ENCODE measurements at regions not wholly inside any gene's neighbourhood (a gene's known extent, or its start where the extent isn't known, plus 50 kb on each side); places are given as distances from the start of the nearest gene placed in this dataset.
"Not testable (repeated sequence)": the region's sequence is repeated elsewhere in the genome, so short reads cannot be mapped to it uniquely, and the experiment has no call there.

DNA sequence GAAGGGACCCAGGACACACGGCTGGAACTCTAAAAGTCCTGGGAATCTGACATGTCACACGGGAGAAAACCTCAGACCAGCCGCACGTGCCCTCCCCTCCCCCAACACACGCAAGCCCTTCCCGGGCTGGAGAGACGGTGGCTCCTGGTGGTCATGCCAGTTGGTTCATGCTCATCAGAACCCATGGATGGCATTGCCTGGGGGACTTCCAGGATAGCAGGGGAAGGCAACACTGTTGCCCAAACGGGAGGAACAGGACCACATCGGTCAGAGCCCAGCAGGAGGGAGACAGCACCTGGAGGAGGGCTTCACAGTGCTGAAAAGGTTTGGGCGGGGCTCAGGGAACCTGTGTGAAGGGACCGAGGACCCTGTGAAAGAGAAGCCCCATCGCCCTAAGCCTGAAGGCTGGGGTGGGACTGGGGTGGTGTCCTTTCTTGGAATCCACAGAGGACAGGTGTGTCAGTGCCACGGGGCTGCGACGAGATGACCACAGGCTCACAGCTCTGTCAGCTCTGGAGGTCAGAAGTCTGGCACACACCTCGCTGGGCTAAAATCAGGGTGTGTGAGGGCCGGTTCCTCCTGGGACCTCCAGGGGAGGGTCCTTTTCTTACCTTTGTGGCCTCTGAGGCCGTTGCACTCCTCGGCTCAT lies 151.7 kb upstream of the ZNF469 start:
- H3K9me3 Mint-ChIP-seq; intact Hi-C loops (cut with micrococcal nuclease); DNase-seq (ENCODE audit: low spot score); H3K4me1 Mint-ChIP-seq (ENCODE audit: low read depth); H3K27me3 Mint-ChIP-seq (ENCODE audit: insufficient read depth); H3K4me3 Mint-ChIP-seq; H3K27ac Mint-ChIP-seq; H3K36me3 Mint-ChIP-seq (ENCODE audit: low read depth): not testable (repeated sequence)

DNA sequence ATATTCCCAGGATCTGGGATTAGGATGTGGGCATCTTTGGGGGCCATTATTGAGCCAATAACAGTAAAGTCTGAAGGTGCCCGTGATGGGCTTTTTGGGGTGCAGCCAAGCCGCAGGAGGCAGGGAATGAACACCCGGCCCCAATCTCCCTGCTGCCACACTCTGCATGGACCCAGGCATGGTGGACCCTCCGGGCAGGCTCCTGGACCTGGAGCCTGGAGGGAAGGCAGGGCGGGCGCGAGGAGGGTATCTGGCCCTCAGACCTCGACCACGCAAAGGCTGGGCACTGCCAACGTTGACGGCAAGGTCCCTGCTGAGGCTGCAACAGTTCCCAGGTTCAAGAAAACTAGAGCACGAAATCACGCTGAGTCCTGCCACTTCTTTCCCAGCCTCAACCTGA lies 150.9 kb upstream of the ZNF469 start:
- DNase-seq (ENCODE audit: low spot score); H3K36me3 Mint-ChIP-seq (ENCODE audit: low read depth); H3K27ac Mint-ChIP-seq; H3K9me3 Mint-ChIP-seq; H3K4me3 Mint-ChIP-seq; H3K4me1 Mint-ChIP-seq (ENCODE audit: low read depth); intact Hi-C loops (cut with micrococcal nuclease); H3K27me3 Mint-ChIP-seq (ENCODE audit: insufficient read depth): not testable (repeated sequence)

DNA sequence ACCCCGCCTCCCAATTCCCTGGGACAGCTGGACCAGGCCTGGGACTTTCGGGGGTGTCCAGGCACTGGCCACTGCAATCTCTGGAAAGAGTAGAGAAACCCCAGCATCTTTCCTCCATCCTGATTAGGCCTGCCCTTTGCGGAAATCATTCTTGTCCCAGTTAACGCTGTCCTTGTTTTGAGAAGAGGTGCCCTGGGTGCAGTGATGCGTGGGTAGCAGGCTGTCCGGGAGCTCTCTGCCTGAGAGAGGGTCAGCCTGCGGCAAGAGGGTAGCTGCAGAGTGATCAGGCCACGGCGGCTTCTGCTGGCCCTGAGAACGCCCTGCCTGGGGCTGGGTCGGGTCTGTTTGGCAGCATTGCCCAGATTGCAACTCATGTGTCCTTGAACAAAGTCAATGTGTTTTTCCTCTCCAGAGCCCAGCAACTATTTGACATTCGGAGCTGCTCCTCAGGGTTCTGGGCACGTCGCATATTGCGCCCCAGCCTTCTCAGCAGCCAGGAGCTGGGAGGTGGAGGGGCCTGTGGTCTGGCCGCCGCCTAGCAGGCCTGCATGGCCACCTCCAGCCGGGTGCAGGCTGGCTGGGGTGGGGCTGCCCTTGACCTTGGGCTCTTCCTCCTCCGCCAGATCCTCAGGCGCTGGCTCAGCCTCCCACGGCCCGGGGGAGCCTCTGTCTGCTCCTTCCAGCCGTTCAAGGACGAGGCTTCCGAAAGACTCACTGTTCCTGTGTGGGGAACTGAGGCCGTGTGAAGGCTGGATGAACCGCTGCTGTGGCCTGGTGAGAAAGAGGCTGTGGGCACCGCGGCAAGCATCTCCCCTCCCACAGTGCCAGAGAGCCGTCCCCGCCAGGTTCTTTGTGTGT lies 150.1 kb upstream of the ZNF469 start:
- H3K27me3 Mint-ChIP-seq (ENCODE audit: insufficient read depth); H3K9me3 Mint-ChIP-seq; H3K4me3 Mint-ChIP-seq; H3K27ac Mint-ChIP-seq; H3K4me1 Mint-ChIP-seq (ENCODE audit: low read depth); DNase-seq (ENCODE audit: low spot score); intact Hi-C loops (cut with micrococcal nuclease); H3K36me3 Mint-ChIP-seq (ENCODE audit: low read depth): not testable (repeated sequence)

DNA sequence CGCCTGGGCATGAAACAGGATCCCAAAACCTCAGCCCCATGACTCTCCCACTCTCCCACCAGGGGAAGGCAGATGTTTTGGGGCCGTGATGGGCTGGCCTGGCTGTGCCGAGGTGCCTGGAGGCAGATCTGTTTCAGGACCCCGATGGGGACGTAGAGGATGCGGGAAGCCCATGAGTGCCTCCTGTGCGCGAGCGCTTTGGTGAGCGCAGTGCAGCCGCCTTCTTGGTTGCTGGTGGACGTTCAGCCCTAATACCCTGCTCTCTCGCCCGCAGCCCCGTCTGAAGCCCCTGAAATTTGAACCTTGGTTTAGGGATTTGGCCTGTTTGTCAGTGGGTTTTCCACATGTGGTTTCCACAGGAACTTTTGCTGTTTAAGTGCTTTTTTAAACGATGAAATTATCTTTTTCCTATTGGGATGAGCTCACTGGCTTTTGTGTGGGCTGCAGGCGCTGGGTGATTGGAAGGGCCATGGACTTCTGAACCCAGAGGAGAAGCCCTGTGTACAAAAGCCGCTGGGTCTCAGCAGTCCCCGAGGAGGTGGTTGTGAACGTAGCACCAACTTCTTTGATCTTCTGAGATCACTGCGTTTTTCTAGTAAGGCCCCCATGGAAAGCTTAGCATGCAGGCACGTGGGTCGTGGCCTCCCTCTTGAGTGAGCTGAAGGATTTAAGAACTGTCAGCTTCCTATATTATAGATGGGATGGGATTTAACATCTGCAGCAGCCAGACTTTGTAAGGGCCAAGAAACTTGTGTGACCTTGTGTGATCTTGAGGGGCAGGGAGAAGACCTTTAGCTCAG lies 148.9 kb upstream of the ZNF469 start:
- H3K4me1 Mint-ChIP-seq (ENCODE audit: low read depth); DNase-seq (ENCODE audit: low spot score); H3K4me3 Mint-ChIP-seq: not testable (repeated sequence)

DNA sequence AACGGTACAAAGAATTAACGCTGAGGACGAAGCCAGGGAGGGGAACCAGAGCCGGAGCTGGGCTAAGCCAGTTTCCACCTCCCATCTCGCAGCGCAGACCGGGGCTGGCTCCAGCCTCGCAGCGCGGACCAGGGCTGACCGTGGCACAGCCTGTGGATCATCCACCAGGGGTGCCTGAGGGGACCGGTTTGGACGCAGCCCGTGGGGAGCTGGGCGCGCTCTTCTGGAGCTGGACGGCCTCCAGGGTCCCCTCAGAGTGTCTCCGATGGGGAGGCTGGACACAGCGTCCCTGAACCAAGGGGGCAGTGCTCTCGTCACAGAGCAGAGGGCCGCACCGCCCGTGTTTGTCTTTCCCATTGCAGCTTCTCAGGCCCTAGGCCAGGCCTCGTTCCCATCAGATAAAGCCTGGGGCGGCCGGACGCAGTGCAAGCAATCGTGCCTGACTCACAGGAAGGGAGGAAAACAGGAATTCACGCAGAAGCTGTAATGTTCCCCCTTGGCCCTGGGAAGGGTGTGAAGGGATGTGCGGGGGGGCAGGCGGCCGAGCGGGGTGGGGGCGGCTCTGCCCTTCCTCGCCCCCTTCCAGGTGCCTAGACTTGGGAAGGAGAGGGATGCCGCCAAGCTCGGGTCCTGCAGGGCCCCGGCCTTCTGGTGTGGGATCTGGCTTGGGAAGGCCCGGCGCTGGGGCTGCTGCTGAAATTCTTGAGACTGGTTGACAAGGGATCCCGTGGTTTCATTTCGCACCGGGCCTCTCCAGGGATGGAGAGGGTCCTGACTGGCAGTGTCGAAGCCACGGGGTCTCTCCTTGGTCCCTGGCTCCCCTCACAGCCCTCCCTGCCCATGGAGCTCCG lies 148.1 kb upstream of the ZNF469 start:
- H3K36me3 Mint-ChIP-seq (ENCODE audit: low read depth); DNase-seq (ENCODE audit: low spot score); H3K9me3 Mint-ChIP-seq; H3K4me3 Mint-ChIP-seq; intact Hi-C loops (cut with micrococcal nuclease); H3K4me1 Mint-ChIP-seq (ENCODE audit: low read depth); H3K27ac Mint-ChIP-seq; H3K27me3 Mint-ChIP-seq (ENCODE audit: insufficient read depth): not testable (repeated sequence)

More for the DNA sequence above, 148.9 kb upstream of the ZNF469 start:
- intact Hi-C loops (cut with micrococcal nuclease); H3K36me3 Mint-ChIP-seq (ENCODE audit: low read depth); H3K9me3 Mint-ChIP-seq; H3K27ac Mint-ChIP-seq; H3K27me3 Mint-ChIP-seq (ENCODE audit: insufficient read depth): not testable (repeated sequence)

DNA sequence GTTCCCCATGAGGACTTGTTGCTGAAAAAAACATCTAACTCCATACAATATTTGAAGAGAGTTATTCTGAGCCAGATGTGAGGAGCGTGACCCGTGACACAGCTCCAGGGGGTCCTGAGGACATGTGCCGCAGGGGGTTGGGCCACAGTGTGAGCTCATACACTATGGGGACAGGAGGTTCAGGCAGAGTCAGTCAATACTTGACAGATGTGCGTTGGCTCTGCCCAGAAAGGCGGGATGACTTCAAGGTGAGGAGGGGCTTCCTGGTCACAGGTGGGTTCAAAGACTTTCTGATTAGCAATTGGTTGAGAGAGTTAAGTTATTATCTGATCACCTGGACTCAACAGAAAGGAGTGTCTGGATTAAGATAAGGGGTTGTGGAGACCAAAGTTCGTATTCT lies 147.1 kb upstream of the ZNF469 start:
- DNase-seq (ENCODE audit: low spot score); H3K4me1 Mint-ChIP-seq (ENCODE audit: low read depth); H3K27ac Mint-ChIP-seq; H3K9me3 Mint-ChIP-seq; intact Hi-C loops (cut with micrococcal nuclease); H3K27me3 Mint-ChIP-seq (ENCODE audit: insufficient read depth); H3K4me3 Mint-ChIP-seq; H3K36me3 Mint-ChIP-seq (ENCODE audit: low read depth): not testable (repeated sequence)

DNA sequence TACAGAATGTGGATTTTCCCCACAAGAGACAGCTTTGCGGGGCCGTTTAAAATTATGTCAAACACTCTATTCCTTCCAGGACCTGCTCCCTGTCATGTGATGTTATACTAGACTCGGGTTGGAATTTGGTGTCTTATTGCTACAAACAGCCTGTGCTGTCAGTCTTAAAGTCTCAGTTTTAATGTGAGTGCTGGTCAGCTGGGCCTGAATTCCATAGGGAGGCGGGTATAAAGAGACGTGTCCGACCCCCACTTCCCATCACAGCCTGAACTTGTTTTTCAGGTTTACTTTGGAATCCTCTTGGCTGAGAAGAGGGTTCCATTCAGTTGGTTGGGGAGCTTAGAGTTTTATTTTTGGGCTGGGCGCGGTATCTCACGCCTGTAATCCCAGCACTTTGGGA lies 146.5 kb upstream of the ZNF469 start:
- H3K36me3 Mint-ChIP-seq (ENCODE audit: low read depth); H3K27me3 Mint-ChIP-seq (ENCODE audit: insufficient read depth); H3K4me1 Mint-ChIP-seq (ENCODE audit: low read depth); DNase-seq (ENCODE audit: low spot score); H3K4me3 Mint-ChIP-seq; H3K9me3 Mint-ChIP-seq; H3K27ac Mint-ChIP-seq; intact Hi-C loops (cut with micrococcal nuclease): not testable (repeated sequence)

DNA sequence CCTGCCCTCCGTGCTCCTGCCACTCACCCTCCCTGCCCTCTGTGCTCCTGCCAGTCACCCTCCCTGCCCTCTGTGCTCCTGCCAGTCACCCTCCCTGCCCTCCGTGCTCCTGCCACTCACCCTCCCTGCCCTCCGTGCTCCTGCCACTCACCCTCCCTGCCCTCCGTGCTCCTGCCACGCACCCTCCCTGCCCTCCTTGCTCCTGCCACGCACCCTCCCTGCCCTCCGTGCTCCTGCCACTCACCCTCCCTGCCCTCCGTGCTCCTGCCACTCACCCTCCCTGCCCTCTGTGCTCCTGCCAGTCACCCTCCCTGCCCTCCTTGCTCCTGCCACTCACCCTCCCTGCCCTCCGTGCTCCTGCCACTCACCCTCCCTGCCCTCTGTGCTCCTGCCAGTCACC lies 145.4 kb upstream of the ZNF469 start:
- H3K9me3 Mint-ChIP-seq; H3K27me3 Mint-ChIP-seq (ENCODE audit: insufficient read depth); H3K36me3 Mint-ChIP-seq (ENCODE audit: low read depth); H3K27ac Mint-ChIP-seq; H3K4me3 Mint-ChIP-seq; intact Hi-C loops (cut with micrococcal nuclease); H3K4me1 Mint-ChIP-seq (ENCODE audit: low read depth); DNase-seq (ENCODE audit: low spot score): not testable (repeated sequence)

DNA sequence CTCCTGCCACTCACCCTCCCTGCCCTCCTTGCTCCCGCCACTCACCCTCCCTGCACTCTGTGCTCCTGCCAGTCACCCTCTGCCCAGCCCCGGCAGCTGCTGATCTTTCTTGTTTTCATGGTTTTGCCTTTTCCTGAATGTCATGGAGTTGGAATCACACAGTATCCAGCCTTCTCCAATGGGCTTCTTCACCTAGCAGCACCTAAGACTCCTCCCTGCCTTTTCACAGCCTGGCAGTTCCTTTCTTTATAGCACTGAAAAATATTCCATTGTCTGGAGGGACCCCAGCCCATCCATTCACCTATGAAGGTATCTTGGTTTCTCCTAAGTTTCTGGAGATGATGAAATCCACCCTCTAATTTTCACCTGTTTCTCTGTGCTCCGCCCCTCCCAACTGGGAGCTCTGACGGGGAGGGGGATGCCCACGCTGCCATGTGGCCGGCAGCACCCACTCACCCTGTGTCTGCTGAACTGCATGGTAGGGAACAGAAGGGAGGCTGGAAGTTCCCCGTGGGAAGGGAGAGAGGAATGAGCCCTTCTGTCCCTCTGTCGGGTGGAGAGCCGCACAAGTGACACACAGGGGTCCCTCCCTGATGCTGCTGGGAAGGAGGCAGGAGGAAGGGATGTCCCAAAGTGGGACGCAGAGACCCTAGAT lies 144.9 kb upstream of the ZNF469 start:
- H3K4me1 Mint-ChIP-seq (ENCODE audit: low read depth); H3K36me3 Mint-ChIP-seq (ENCODE audit: low read depth); H3K4me3 Mint-ChIP-seq; H3K27me3 Mint-ChIP-seq (ENCODE audit: insufficient read depth); H3K27ac Mint-ChIP-seq; intact Hi-C loops (cut with micrococcal nuclease); DNase-seq (ENCODE audit: low spot score); H3K9me3 Mint-ChIP-seq: not testable (repeated sequence)

DNA sequence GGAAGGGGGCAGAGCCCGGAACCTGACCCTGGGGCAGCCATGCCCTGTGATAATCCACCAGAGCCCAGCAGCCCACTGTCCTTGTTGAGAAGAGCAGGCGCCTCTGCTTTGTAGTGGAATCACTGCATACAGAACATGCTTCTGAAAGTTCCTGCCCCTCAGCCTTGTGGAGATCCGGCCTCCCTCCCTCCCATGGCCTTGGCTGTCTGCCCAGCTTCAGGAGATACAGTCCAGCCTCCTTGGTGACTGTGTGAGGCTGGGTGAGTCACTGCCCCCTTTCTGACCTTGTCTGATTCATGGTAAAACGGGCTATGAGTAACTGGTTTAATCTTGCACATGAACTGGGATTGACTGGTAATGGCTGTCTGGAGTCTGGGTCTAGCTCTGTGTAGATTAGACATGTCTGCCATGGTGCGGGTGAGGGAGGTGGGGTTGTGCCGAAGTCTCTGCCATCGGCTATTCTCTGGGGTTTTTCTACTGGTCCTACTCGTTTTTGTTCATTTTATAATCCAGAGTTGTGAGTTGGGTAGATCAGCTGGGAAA lies 144.0 kb upstream of the ZNF469 start:
- DNase-seq (ENCODE audit: low spot score); H3K4me3 Mint-ChIP-seq; H3K9me3 Mint-ChIP-seq; H3K27ac Mint-ChIP-seq; H3K36me3 Mint-ChIP-seq (ENCODE audit: low read depth); H3K4me1 Mint-ChIP-seq (ENCODE audit: low read depth); H3K27me3 Mint-ChIP-seq (ENCODE audit: insufficient read depth); intact Hi-C loops (cut with micrococcal nuclease): not testable (repeated sequence)

DNA sequence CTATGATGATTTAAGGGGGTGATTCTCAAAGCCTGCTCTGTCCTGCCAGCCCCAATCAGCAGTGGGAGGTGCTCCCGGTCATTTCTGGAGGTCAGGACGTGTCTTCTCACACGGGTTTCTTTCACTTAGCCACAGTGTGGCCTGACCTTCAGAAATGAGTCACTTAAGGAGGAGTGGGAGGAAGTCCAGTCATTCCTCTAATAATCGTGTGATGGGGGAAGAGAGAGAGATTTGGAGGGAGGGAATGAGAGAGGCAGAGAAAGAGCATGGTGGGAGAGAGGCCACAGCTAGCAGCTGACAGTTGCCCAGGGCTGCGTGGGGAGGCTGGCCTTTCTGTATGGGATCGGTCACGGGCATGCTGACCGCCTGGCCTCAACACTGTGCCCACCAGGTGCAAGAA lies 142.6 kb upstream of the ZNF469 start:
- H3K36me3 Mint-ChIP-seq (ENCODE audit: low read depth); H3K27me3 Mint-ChIP-seq (ENCODE audit: insufficient read depth); H3K27ac Mint-ChIP-seq; H3K9me3 Mint-ChIP-seq; DNase-seq (ENCODE audit: low spot score); intact Hi-C loops (cut with micrococcal nuclease); H3K4me3 Mint-ChIP-seq; H3K4me1 Mint-ChIP-seq (ENCODE audit: low read depth): not testable (repeated sequence)

DNA sequence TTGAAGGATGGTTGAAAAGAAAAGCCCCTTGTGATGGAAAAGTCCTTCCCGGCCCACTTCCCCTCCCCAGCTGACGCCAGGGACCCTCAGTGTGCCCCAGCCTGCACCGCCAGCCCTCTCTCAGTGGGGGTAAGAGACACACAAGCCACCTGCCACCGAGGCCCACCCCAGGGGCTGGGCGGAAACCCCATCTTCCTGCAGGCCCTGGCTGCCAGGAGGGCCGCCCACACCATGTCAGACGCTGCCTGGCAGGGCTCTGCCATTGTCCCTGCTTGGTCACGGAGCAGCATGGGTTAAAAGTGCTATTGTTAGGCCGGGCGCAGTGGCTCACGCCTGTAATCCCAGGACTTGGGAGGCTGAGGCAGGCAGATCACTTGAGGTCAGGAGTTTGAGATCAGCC lies 142.0 kb upstream of the ZNF469 start:
- H3K27ac Mint-ChIP-seq; H3K36me3 Mint-ChIP-seq (ENCODE audit: low read depth); H3K4me3 Mint-ChIP-seq; intact Hi-C loops (cut with micrococcal nuclease); DNase-seq (ENCODE audit: low spot score); H3K9me3 Mint-ChIP-seq; H3K4me1 Mint-ChIP-seq (ENCODE audit: low read depth); H3K27me3 Mint-ChIP-seq (ENCODE audit: insufficient read depth): not testable (repeated sequence)

Data from activated T-helper 1 cell treated with anti-CD3 and anti-CD28 coated beads, Interleukin-12 subunit alpha, Interleukin-12 subunit beta, Interleukin-2, Interleukin-4 antibody, amounts not matched to agents 30 ng/mL and 10 ng/mL and 1 ng/mL, durations not matched to agents 14 hours and 24 hours and 36 hours (primary cell).